Right lobe of liver (tissue), 6 donors: ENCODE measurements at regions not wholly inside any gene's neighbourhood (a gene's known extent, or its start where the extent isn't known, plus 50 kb on each side); places are given as distances from the start of the nearest gene placed in this dataset.

Experiments
- ATAC-seq, 4 donors: fragments of 200-7000 bp; cut with Tn5 transposase; one replicate each; pipeline ENCODE4 v1.9.1; 2020; ENCODE audit warnings: mild to moderate bottlenecking in 4 of 4, moderate library complexity in 4 of 4
- DNase-seq, 3 donors: peaks; one replicate each; pipeline ENCODE4 v3.0.0-alpha.2; 2020
- H3K27ac ChIP-seq, 3 donors: fragments of 200-600 bp; one replicate each; pipeline ENCODE4 v1.8.0; 2022
- H3K27me3 ChIP-seq, 2 donors: fragments of 200-600 bp; one replicate each; pipeline ENCODE4 v1.8.0; 2022
- H3K36me3 ChIP-seq, 4 donors: fragments of 200-600 bp; sonication (generic) in 1 of 4; one replicate each; pipeline versions ENCODE4 v1.5.1 to v1.8.0; 2017 to 2022; ENCODE audit warnings: control low read depth in 1 of 4
- H3K4me1 ChIP-seq, 4 donors: fragments of 200-600 bp; sonication (generic) in 1 of 4; one replicate each; pipeline versions ENCODE4 v1.5.1 to v1.8.0; 2017 to 2022; ENCODE audit warnings: control low read depth in 1 of 4
- H3K4me3 ChIP-seq, 3 donors: fragments of 200-600 bp; one replicate each; pipeline ENCODE4 v1.8.0; 2022
- H3K9me3 ChIP-seq, 4 donors: fragments of 200-600 bp; sonication (generic) in 1 of 4; one replicate each; pipeline versions ENCODE4 v1.5.1 to v1.8.0; 2017 to 2022; ENCODE audit warnings: control low read depth in 1 of 4
- CTCF ChIP-seq, 4 donors: fragments of 200-600 bp in 3 of 4; fragments of 450-650 bp in 1 of 4; IDR thresholded peaks; one replicate each; pipeline versions ENCODE4 v1.5.1 to v1.8.0; 2016 to 2022; ENCODE audit warnings: antibody characterized with exemption in 4 of 4, mild to moderate bottlenecking in 2 of 4
- POLR2A ChIP-seq: fragments of 450-650 bp; IDR thresholded peaks from one replicate; pipeline ENCODE4 v1.6.1; 2017; ENCODE audit warnings: antibody characterized with exemption, mild to moderate bottlenecking
- WGBS: methylation state at CpG from one replicate; pipeline ENCODE4 v1.1.6; 2018; ENCODE audit warnings: low coverage, low lambda C conversion rate; ENCODE audit not compliant: insufficient coverage; ENCODE audit errors: missing lambda C conversion rate; 5-methylcytosine and 5-hydroxymethylcytosine counted together
- intact Hi-C, 2 donors: fragments of 100-400 bp; cut with DNase I; formaldehyde crosslinking; loops; one replicate each; pipeline versions ENCODE4 v1.11.2 to v1.14.1; 2022
- donor health status: DM: no; HTN: yes; CAD: no.
- donor health status: DM: no; HTN: no; CAD: no.
- donor health status: DM: no; HTN: no; CAD: no.
- donor health status: DM: no; HTN: yes; CAD: no.
- donor health status: DM: no; HTN: yes; CAD: no.

- 85% methylated on average over 6 of the region's 7 CpGs for WGBS
- Histone ChIP-seq H3K36me3 (no peaks in the 10 kb centered on the region), H3K9me3 (no peaks in the 10 kb centered on the region), H3K4me1 (no peaks in the 10 kb centered on the region), H3K27ac (no peak overlapping the region), H3K27me3 (no peaks in the 10 kb centered on the region), H3K4me3 (no peak overlapping the region)
- DNase-seq (no peak), ATAC-seq (no peak)
- no peak for TF ChIP-seq CTCF (IDR thresholded peaks at IDR 0.05)
- TF ChIP-seq POLR2A, result no peak
- intact Hi-C loops, result no loop called here
Measured at GRCh38 chr11:129290966-129291365, 84.7 kb upstream of the BARX2 start.

- Histone ChIP-seq H3K4me3 (no peak overlapping the region), H3K27ac (no peak overlapping the region), H3K9me3 (no peaks in the 10 kb centered on the region), H3K4me1 (no peaks in the 10 kb centered on the region), H3K36me3 (no peaks in the 10 kb centered on the region), H3K27me3 (no peaks in the 10 kb centered on the region)
- WGBS, result 86% methylated on average over 13 of the region's 13 CpGs
- no peak for DNase-seq
- TF ChIP-seq CTCF (IDR thresholded peaks at IDR 0.05), result no peak
- TF ChIP-seq POLR2A, result no peak
- no peak for ATAC-seq
- intact Hi-C loops, result no loop called here
Measured at GRCh38 chr11:129289350-129290040, 86.2 kb upstream of the BARX2 start.

DNA sequence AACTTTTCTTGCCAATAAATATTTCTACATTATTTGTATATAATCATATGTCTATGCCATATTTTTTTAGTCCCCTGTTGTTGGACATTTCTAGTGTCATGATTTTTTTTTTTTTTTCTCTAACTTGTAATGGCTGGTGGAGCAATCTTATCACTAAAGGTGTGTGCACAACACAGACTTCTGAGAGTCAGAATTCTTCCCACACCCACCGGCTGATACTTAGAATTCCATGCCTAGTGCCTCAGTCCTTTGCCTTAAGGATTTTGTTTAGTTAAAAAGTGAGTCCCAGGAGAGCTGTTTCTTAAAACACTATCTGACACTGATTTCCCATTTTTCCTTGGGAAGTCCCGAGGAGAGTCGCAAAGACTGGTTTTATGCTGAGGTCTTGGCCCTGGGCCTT lies 87.7 kb upstream of the BARX2 start:
- DNase-seq (no peak), ATAC-seq (no peak)
- no peak overlapping the region for H3K27ac ChIP-seq
- TF ChIP-seq POLR2A, result no peak
- TF ChIP-seq CTCF (IDR thresholded peaks at IDR 0.05), result no peak
- no peaks in the 10 kb centered on the region for H3K36me3 ChIP-seq
- WGBS, result 71% methylated on average over 3 of the region's 3 CpGs
- H3K9me3 ChIP-seq, result no peaks in the 10 kb centered on the region
- H3K27me3 ChIP-seq, result no peaks in the 10 kb centered on the region
- no peaks in the 10 kb centered on the region for H3K4me1 ChIP-seq
- H3K4me3 ChIP-seq, result no peak overlapping the region
- intact Hi-C loops, result no loop called here

GRCh38 chr11:129286813-129287212 lies 88.8 kb upstream of the BARX2 start:
- TF ChIP-seq CTCF (IDR thresholded peaks at IDR 0.05), result no peak
- TF ChIP-seq POLR2A, result no peak
- no peaks in the 10 kb centered on the region for H3K36me3 ChIP-seq
- no peak overlapping the region for H3K27ac ChIP-seq
- ATAC-seq (no peak), DNase-seq (no peak)
- no peaks in the 10 kb centered on the region for H3K27me3 ChIP-seq
- intact Hi-C loops, result no loop called here
- H3K4me3 ChIP-seq, result no peak overlapping the region
- no peaks in the 10 kb centered on the region for H3K9me3 ChIP-seq
- no peaks in the 10 kb centered on the region for H3K4me1 ChIP-seq
- 56% methylated on average over 7 of the region's 7 CpGs for WGBS

DNA sequence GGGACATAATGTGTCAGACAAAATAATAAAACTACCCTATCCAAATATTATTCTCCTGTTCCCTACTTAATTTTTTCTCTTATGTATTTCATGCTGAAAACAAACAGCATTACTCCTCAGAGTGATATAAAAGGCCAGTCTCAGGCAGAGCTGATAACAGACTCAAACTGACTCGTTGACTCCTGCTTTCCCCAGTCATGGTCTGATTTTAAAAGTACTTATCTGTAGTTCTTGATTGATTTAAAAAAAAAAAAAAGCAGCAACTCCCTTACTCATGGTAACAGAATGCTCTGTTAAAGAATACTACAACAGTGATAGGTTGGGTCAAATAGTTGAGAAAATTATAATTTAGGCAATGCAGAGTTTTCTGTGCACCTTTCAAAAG lies 90.3 kb upstream of the BARX2 start:
- no peak for TF ChIP-seq CTCF (IDR thresholded peaks at IDR 0.05)
- TF ChIP-seq POLR2A, result no peak
- no peak overlapping the region for H3K4me3 ChIP-seq
- WGBS, result 24% methylated on average over 1 of the region's 1 CpG
- H3K36me3 ChIP-seq, result no peaks in the 10 kb centered on the region
- H3K4me1 ChIP-seq, result no peaks in the 10 kb centered on the region
- no peaks in the 10 kb centered on the region for H3K27me3 ChIP-seq
- intact Hi-C loops, result no loop called here
- ATAC-seq, result no peak
- H3K9me3 ChIP-seq, result no peaks in the 10 kb centered on the region
- no peak overlapping the region for H3K27ac ChIP-seq
- no peak for DNase-seq
